GM12891 (cell line): ENCODE measurements at regions not wholly inside any gene's neighbourhood (a gene's known extent, or its start where the extent isn't known, plus 50 kb on each side); places are given as distances from the start of the nearest gene placed in this dataset.

Experiments used
- POLR2A ChIP-seq: IDR thresholded peaks from 2 replicates; pipeline ENCODE4 v1.6.1; 2011; ENCODE audit warnings: low read depth, low read length, control low read depth
- POLR2AphosphoS5 ChIP-seq: IDR thresholded peaks from 2 replicates; pipeline ENCODE4 v1.6.1; 2011; ENCODE audit warnings: low read depth, low read length, control low read depth
- SPI1 ChIP-seq: IDR thresholded peaks from 2 replicates; pipeline ENCODE4 v1.6.1; 2011; ENCODE audit warnings: low read depth, low read length, control low read depth
- TAF1 ChIP-seq: IDR thresholded peaks from 2 replicates; pipeline ENCODE4 v1.6.1; 2011; ENCODE audit warnings: low read depth, low read length, control low read depth

DNA sequence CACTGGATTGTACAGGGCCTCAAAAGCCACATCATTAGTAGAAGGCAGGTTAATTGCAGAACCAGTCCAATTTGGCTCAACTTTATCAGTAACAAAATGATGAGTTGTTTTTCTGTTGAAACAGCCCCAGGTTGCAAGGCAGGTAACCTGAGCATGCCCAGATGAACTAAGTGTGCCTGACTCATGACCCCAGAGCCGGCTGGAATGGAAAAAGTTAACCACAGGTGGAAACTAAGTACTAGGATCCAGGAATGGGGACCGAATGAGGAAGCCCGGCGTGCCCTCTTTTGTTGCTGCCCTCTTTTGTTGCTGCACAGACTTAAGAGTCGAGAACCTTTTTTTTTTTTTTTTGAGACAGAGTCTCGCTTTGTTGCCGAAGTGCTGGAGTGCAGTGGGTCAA is 79.5 kb upstream of the YWHAQ start:
- TF ChIP-seq POLR2A (no peak), TAF1 (no peak), POLR2AphosphoS5 (no peak), SPI1 (no peak)
